Activated T-cell treated with anti-CD3 and anti-CD28 coated beads, Interleukin-2, amount 50 U/mL, for 72 hours (primary cell): ENCODE measurements at regions not wholly inside any gene's neighbourhood (a gene's known extent, or its start where the extent isn't known, plus 50 kb on each side); places are given as distances from the start of the nearest gene placed in this dataset.
"Not testable (repeated sequence)": the region's sequence is repeated elsewhere in the genome, so short reads cannot be mapped to it uniquely, and the experiment has no call there.

Experiments
- ATAC-seq, 2 donors: fragments of 150-1000 bp; cut with Tn5 transposase; replicated peaks in 1 of 2; 2 replicates each; pipeline ENCODE4 v1.10.0; 2021; ENCODE audit warnings: moderate library complexity in 2 of 2, mild to moderate bottlenecking in 1 of 2
- DNase-seq, 2 donors: peaks; one replicate each; pipeline ENCODE4 v3.0.0; 2021 to 2022; ENCODE audit warnings: mixed read lengths in 1 of 2
- H3K27ac Mint-ChIP-seq: one replicate; pipeline ENCODE4 v1.8.0; 2022; ENCODE audit warnings: mild to moderate bottlenecking, moderate library complexity, mixed read lengths
- H3K27me3 Mint-ChIP-seq: one replicate; pipeline ENCODE4 v1.8.0; 2022; ENCODE audit warnings: low read depth, mixed read lengths
- H3K36me3 Mint-ChIP-seq, 2 donors: one replicate each; pipeline ENCODE4 v1.8.0; 2022; ENCODE audit warnings: mixed read lengths in 2 of 2, mild to moderate bottlenecking in 1 of 2; ENCODE audit not compliant: insufficient read depth in 2 of 2
- H3K4me1 Mint-ChIP-seq: one replicate; pipeline ENCODE4 v1.8.0; 2022; ENCODE audit warnings: low read depth, mixed read lengths
- H3K4me3 Mint-ChIP-seq, 2 donors: one replicate each; pipeline ENCODE4 v1.8.0; 2022; ENCODE audit warnings: mild to moderate bottlenecking in 2 of 2, mixed read lengths in 2 of 2, moderate library complexity in 2 of 2
- H3K9me3 Mint-ChIP-seq, 2 donors: one replicate each; pipeline ENCODE4 v1.8.0; 2022; ENCODE audit warnings: mixed read lengths in 2 of 2

- not testable (repeated sequence) for ATAC-seq, DNase-seq, H3K27ac Mint-ChIP-seq, H3K36me3 Mint-ChIP-seq, H3K4me1 Mint-ChIP-seq, H3K9me3 Mint-ChIP-seq, H3K27me3 Mint-ChIP-seq, H3K4me3 Mint-ChIP-seq
These were observed 1796.7 kb upstream of the PCDH10 start for GRCh38 chr4:131352371-131352770.

GRCh38 chr4:131366714-131367113 lies 1782.4 kb upstream of the PCDH10 start:
- Mint-ChIP-seq H3K9me3 (peaks cover 0 to 2% of the 10 kb centered on the region in 2 donors), H3K27ac (no peak overlapping the region), H3K27me3 (no peaks in the 10 kb centered on the region), H3K36me3 (no peaks in the 10 kb centered on the region), H3K4me1 (no peaks in the 10 kb centered on the region), H3K4me3 (no peak overlapping the region)
- ATAC-seq (no peak), DNase-seq (no peak)

- no peak for DNase-seq
- H3K36me3 Mint-ChIP-seq, result no peaks in the 10 kb centered on the region
- no peak overlapping the region for H3K4me3 Mint-ChIP-seq
- ATAC-seq, result no peak
- no peak overlapping the region for H3K27ac Mint-ChIP-seq
- H3K27me3 Mint-ChIP-seq, result no peaks in the 10 kb centered on the region
- no peaks in the 10 kb centered on the region for H3K4me1 Mint-ChIP-seq
- peaks cover 2% of the 10 kb centered on the region in 2 donors for H3K9me3 Mint-ChIP-seq
These were observed 1781.7 kb upstream of the PCDH10 start for GRCh38 chr4:131367441-131367840.

- Mint-ChIP-seq H3K36me3 (no peaks in the 10 kb centered on the region), H3K4me1 (no peaks in the 10 kb centered on the region), H3K9me3 (peaks cover 2% of the 10 kb centered on the region in 2 donors), H3K27me3 (no peaks in the 10 kb centered on the region), H3K27ac (no peak overlapping the region), H3K4me3 (no peak overlapping the region)
- DNase-seq (no peak), ATAC-seq (no peak)
These were observed 1778.2 kb upstream of the PCDH10 start for GRCh38 chr4:131370846-131371245.

- Mint-ChIP-seq H3K4me1 (no peaks in the 10 kb centered on the region), H3K36me3 (no peaks in the 10 kb centered on the region), H3K27me3 (no peaks in the 10 kb centered on the region), H3K27ac (no peak overlapping the region), H3K9me3 (peaks cover 7 to 10% of the 10 kb centered on the region in 2 donors), H3K4me3 (no peak overlapping the region)
- DNase-seq (no peak), ATAC-seq (no peak)
These were observed 1768.0 kb upstream of the PCDH10 start for GRCh38 chr4:131381055-131381454.

- no peak for DNase-seq
- ATAC-seq, result no peak
- Mint-ChIP-seq H3K4me1 (no peaks in the 10 kb centered on the region), H3K4me3 (no peak overlapping the region), H3K27me3 (no peaks in the 10 kb centered on the region), H3K27ac (no peak overlapping the region), H3K36me3 (no peaks in the 10 kb centered on the region), H3K9me3 (peaks cover 7 to 10% of the 10 kb centered on the region in 2 donors)
These were observed 1766.3 kb upstream of the PCDH10 start for GRCh38 chr4:131382839-131383238.

GRCh38 chr4:131388277-131388676 lies 1760.8 kb upstream of the PCDH10 start:
- Mint-ChIP-seq H3K27me3 (no peaks in the 10 kb centered on the region), H3K36me3 (no peaks in the 10 kb centered on the region), H3K27ac (no peak overlapping the region), H3K4me1 (no peaks in the 10 kb centered on the region), H3K4me3 (no peak overlapping the region), H3K9me3 (peaks cover 5 to 6% of the 10 kb centered on the region in 2 donors)
- no peak for ATAC-seq
- no peak for DNase-seq

- ATAC-seq (no peak), DNase-seq (no peak)
- Mint-ChIP-seq H3K4me1 (no peaks in the 10 kb centered on the region), H3K36me3 (no peaks in the 10 kb centered on the region), H3K4me3 (no peak overlapping the region), H3K9me3 (peaks cover 0 to 4% of the 10 kb centered on the region in 2 donors), H3K27me3 (no peaks in the 10 kb centered on the region), H3K27ac (no peak overlapping the region)
These were observed 1741.0 kb upstream of the PCDH10 start for GRCh38 chr4:131408102-131408501.

GRCh38 chr4:131411393-131411792 lies 1737.7 kb upstream of the PCDH10 start:
- H3K4me1 Mint-ChIP-seq, result no peaks in the 10 kb centered on the region
- no peaks in the 10 kb centered on the region for H3K36me3 Mint-ChIP-seq
- no peak overlapping the region for H3K27ac Mint-ChIP-seq
- no peak overlapping the region for H3K4me3 Mint-ChIP-seq
- ATAC-seq, result no peak
- peaks cover 6 to 7% of the 10 kb centered on the region in 2 donors for H3K9me3 Mint-ChIP-seq
- H3K27me3 Mint-ChIP-seq, result no peaks in the 10 kb centered on the region
- DNase-seq, result no peak

GRCh38 chr4:131419147-131419546 lies 1729.9 kb upstream of the PCDH10 start:
- H3K36me3 Mint-ChIP-seq, result peaks cover 0 to 3% of the 10 kb centered on the region in 2 donors
- no peak overlapping the region for H3K27ac Mint-ChIP-seq
- no peaks in the 10 kb centered on the region for H3K4me1 Mint-ChIP-seq
- H3K4me3 Mint-ChIP-seq, result no peak overlapping the region
- H3K27me3 Mint-ChIP-seq, result no peaks in the 10 kb centered on the region
- H3K9me3 Mint-ChIP-seq, result peaks cover 4 to 18% of the 10 kb centered on the region in 2 donors
- DNase-seq, result no peak
- no peak for ATAC-seq

GRCh38 chr4:131426023-131426758 lies 1722.9 kb upstream of the PCDH10 start:
- Mint-ChIP-seq H3K9me3 (peaks cover 9 to 13% of the 10 kb centered on the region in 2 donors), H3K36me3 (peaks cover 0 to 3% of the 10 kb centered on the region in 2 donors), H3K4me3 (no peak overlapping the region), H3K4me1 (no peaks in the 10 kb centered on the region), H3K27me3 (no peaks in the 10 kb centered on the region), H3K27ac (no peak overlapping the region)
- ATAC-seq, result no peak
- no peak for DNase-seq

GRCh38 chr4:131427000-131427399 lies 1722.1 kb upstream of the PCDH10 start:
- no peak for ATAC-seq
- Mint-ChIP-seq H3K4me3 (no peak overlapping the region), H3K36me3 (no peaks in the 10 kb centered on the region), H3K9me3 (peaks cover 7 to 9% of the 10 kb centered on the region in 2 donors), H3K4me1 (no peaks in the 10 kb centered on the region), H3K27me3 (no peaks in the 10 kb centered on the region), H3K27ac (no peak overlapping the region)
- no peak for DNase-seq

- DNase-seq, result no peak
- H3K36me3 Mint-ChIP-seq, result no peaks in the 10 kb centered on the region
- no peak overlapping the region for H3K4me3 Mint-ChIP-seq
- H3K9me3 Mint-ChIP-seq, result peaks cover 9 to 15% of the 10 kb centered on the region in 2 donors
- no peak for ATAC-seq
- no peak overlapping the region for H3K27ac Mint-ChIP-seq
- no peaks in the 10 kb centered on the region for H3K4me1 Mint-ChIP-seq
- H3K27me3 Mint-ChIP-seq, result no peaks in the 10 kb centered on the region
These were observed 1718.8 kb upstream of the PCDH10 start for GRCh38 chr4:131430302-131430701.
